ENCODE measurements at regions not wholly inside any gene's neighbourhood (a gene's known extent, or its start where the extent isn't known, plus 50 kb on each side); places are given as distances from the start of the nearest gene placed in this dataset.
"Not testable (repeated sequence)": the region's sequence is repeated elsewhere in the genome, so short reads cannot be mapped to it uniquely, and the experiment has no call there.

GRCh38 chr16:7888411-7888810, 555.8 kb downstream of the RBFOX1 start:
- Histone ChIP-seq H3K27ac (no peak overlapping the region), H3K4me1 (no peaks in the 10 kb centered on the region), H3K9me3 (no peaks in the 10 kb centered on the region), H3K4me3 (no peak overlapping the region), H3K27me3 (no peaks in the 10 kb centered on the region), H3K36me3 (no peaks in the 10 kb centered on the region)
- DNase-seq, result no peak
- no peak for TF ChIP-seq POLR2A (IDR thresholded peaks at IDR 0.05)
- no peak for TF ChIP-seq CTCF (IDR thresholded peaks at IDR 0.05)

DNA sequence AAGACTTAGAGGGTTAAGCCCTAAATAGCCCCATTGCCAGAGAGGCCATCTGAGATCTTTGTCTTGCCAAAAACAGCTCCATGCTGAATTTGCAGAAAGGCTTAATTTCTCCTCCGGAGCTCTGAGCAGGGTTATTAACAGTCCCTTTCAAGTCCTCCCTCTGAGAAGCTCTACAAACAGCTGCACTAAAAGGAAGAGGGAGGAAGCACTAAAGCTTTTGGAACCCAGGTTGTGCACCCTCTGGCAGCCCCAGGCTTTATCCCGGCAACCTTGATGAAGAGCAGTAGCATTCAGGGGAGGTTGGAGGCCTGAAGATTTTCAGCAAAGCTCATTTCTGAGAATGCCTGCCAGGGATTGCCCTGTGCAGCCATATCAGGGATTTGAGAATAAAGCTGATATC, 554.7 kb downstream of the RBFOX1 start:
- H3K9me3 ChIP-seq, result no peaks in the 10 kb centered on the region
- no peak for DNase-seq
- no peaks in the 10 kb centered on the region for H3K4me1 ChIP-seq
- H3K27ac ChIP-seq, result no peak overlapping the region
- no peaks in the 10 kb centered on the region for H3K27me3 ChIP-seq
- H3K36me3 ChIP-seq, result no peaks in the 10 kb centered on the region
- TF ChIP-seq POLR2A (IDR thresholded peaks at IDR 0.05), result no peak
- TF ChIP-seq CTCF (IDR thresholded peaks at IDR 0.05), result no peak
- no peak overlapping the region for H3K4me3 ChIP-seq

GRCh38 chr16:7871979-7872378, 539.3 kb downstream of the RBFOX1 start:
- Histone ChIP-seq H3K27me3 (no peaks in the 10 kb centered on the region), H3K36me3 (no peaks in the 10 kb centered on the region), H3K4me1 (no peaks in the 10 kb centered on the region), H3K27ac (no peak overlapping the region), H3K9me3 (no peaks in the 10 kb centered on the region), H3K4me3 (no peak overlapping the region)
- TF ChIP-seq POLR2A (IDR thresholded peaks at IDR 0.05), result no peak
- no peak for TF ChIP-seq CTCF (IDR thresholded peaks at IDR 0.05)
- no peak for DNase-seq

DNA sequence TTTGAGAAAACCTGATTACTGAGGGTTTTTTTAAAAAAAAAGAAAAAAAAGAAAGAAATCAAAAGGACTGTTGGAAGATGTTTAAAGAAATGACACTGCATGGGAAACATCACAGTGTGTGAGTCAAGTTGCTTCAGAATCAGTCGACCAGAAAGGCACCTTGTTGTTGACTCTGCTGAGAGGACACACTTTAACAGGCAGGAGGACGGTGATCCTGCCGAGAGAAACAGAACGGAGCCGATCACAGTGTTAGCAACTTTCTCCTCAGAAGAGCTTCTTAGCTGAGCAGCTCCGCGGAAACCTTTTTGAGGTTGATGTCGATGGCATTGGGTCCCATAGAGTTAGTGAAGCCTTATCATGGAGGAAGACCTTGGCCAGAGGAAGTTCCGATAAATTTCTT, 538.7 kb downstream of the RBFOX1 start:
- Histone ChIP-seq H3K9me3 (no peaks in the 10 kb centered on the region), H3K36me3 (no peaks in the 10 kb centered on the region), H3K27me3 (no peaks in the 10 kb centered on the region), H3K4me3 (no peak overlapping the region), H3K27ac (no peak overlapping the region), H3K4me1 (no peaks in the 10 kb centered on the region)
- no peak for TF ChIP-seq POLR2A (IDR thresholded peaks at IDR 0.05)
- no peak for TF ChIP-seq CTCF (IDR thresholded peaks at IDR 0.05)
- no peak for DNase-seq

GRCh38 chr16:7867831-7868230, 535.2 kb downstream of the RBFOX1 start:
- H3K27ac ChIP-seq, result no peak overlapping the region
- H3K27me3 ChIP-seq, result no peaks in the 10 kb centered on the region
- no peak for DNase-seq
- H3K4me3 ChIP-seq, result no peak overlapping the region
- TF ChIP-seq CTCF (IDR thresholded peaks at IDR 0.05), result no peak
- no peaks in the 10 kb centered on the region for H3K9me3 ChIP-seq
- no peaks in the 10 kb centered on the region for H3K36me3 ChIP-seq
- no peaks in the 10 kb centered on the region for H3K4me1 ChIP-seq

- Histone ChIP-seq H3K9me3 (no peaks in the 10 kb centered on the region), H3K4me1 (no peaks in the 10 kb centered on the region), H3K27me3 (no peaks in the 10 kb centered on the region), H3K27ac (no peak overlapping the region), H3K4me3 (no peak overlapping the region), H3K36me3 (no peaks in the 10 kb centered on the region)
- no peak for DNase-seq
- TF ChIP-seq CTCF (IDR thresholded peaks at IDR 0.05) (no peak), POLR2A (IDR thresholded peaks at IDR 0.05) (no peak)
These were observed 533.5 kb downstream of the RBFOX1 start for GRCh38 chr16:7866144-7866543.

GRCh38 chr16:7865393-7865792, 532.7 kb downstream of the RBFOX1 start:
- not testable (repeated sequence) for H3K36me3 ChIP-seq, H3K9me3 ChIP-seq, H3K27ac ChIP-seq, H3K4me1 ChIP-seq, H3K27me3 ChIP-seq, DNase-seq, H3K4me3 ChIP-seq
